OCI-LY3 (cell line): ENCODE measurements at regions not wholly inside any gene's neighbourhood (a gene's known extent, or its start where the extent isn't known, plus 50 kb on each side); places are given as distances from the start of the nearest gene placed in this dataset.

Experiments
- CTCF ChIP-seq: fragments of 200-600, 300-600 bp; sonication (generic); IDR thresholded peaks from 2 replicates; pipeline ENCODE4 v1.5.1; 2014; ENCODE audit warnings: antibody characterized with exemption, low read length, low read depth
- EZH2phosphoT487 ChIP-seq: fragments of 200-600 bp; shearing (Covaris generic); IDR thresholded peaks from 2 replicates; pipeline ENCODE4 v1.6.1; 2018; ENCODE audit warnings: antibody characterized with exemption, mixed run types, low read depth

DNA sequence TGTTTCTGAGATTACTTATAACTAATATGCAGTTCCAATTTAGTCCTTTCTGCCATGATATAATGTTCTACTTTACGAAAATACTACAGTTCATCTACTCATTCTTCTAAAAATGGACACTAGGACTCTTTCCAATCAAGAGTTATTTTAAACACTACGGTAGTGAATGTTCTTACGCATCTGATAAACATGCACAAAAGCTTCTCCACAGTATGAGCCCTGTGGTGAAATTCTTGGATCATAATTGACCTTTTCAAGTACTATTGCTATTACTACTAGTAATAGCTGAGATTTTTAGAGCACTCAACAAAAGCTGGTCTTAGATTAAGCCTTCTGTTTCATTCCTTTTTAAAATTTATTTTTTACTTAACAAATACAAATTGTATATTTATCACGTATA is 106.4 kb downstream of the CH25H start:
- no peak for TF ChIP-seq CTCF
- no peak for TF ChIP-seq EZH2phosphoT487
